IMR-90 (cell line): ENCODE measurements at regions not wholly inside any gene's neighbourhood (a gene's known extent, or its start where the extent isn't known, plus 50 kb on each side); places are given as distances from the start of the nearest gene placed in this dataset.

Experiments
- ATAC-seq: fragments of 200-7000 bp; cut with Tn5 transposase; 2 replicates; pipeline ENCODE4 v1.9.1; 2020; ENCODE audit warnings: low read depth, mild to moderate bottlenecking, moderate library complexity
- BruUV-seq: library from RNA; stranded (reverse); fragments of 400-500 nt; replicated peaks from 2 replicates; lab custom pipeline; 2021; lab: Mats Ljungman, UMichigan
- CTCF ChIA-PET: fragments of 300-600 bp; formaldehyde crosslinking; extraction: SDS; loops from one replicate; lab custom pipeline; 2021; ENCODE audit warnings: antibody characterized with exemption; lab: Yijun Ruan, JAX
- POLR2A ChIA-PET: fragments of 300-600 bp; sonication (Branson Sonifier 250); formaldehyde crosslinking; loops from one replicate; lab custom pipeline; 2022; ENCODE audit warnings: antibody characterized with exemption; ENCODE audit not compliant: unreplicated experiment; lab: Charles Lee
- DNase-seq: peaks from one replicate; pipeline ENCODE4 v3.0.0; 2013
- H2AFZ ChIP-seq: replicated peaks from 2 replicates; pipeline ENCODE3; 2013; ENCODE audit warnings: low read length, mild to moderate bottlenecking; ENCODE audit not compliant: poor library complexity
- H2AK5ac ChIP-seq: 2 replicates; pipeline ENCODE4 v1.6.1; 2013; ENCODE audit warnings: low read depth, low read length, inconsistent platforms
- H2AK9ac ChIP-seq: replicated peaks from 2 replicates; pipeline ENCODE3; 2013; ENCODE audit warnings: mild to moderate bottlenecking, low read depth, low read length, moderate library complexity; ENCODE audit not compliant: poor library complexity
- H2BK120ac ChIP-seq: 2 replicates; pipeline ENCODE4 v1.6.1; 2013; ENCODE audit warnings: low read depth, low read length, inconsistent platforms
- H2BK15ac ChIP-seq: 3 replicates; pipeline ENCODE4 v1.6.1; 2013; ENCODE audit warnings: low read depth, low read length, inconsistent platforms
- H2BK20ac ChIP-seq: 2 replicates; pipeline ENCODE4 v1.6.1; 2013; ENCODE audit warnings: low read depth, mild to moderate bottlenecking, inconsistent platforms, low read length, moderate library complexity
- H2BK5ac ChIP-seq: 2 replicates; pipeline ENCODE4 v1.6.1; 2013; ENCODE audit warnings: mild to moderate bottlenecking, low read depth, low read length, inconsistent platforms; ENCODE audit not compliant: poor library complexity, severe bottlenecking
- H3K14ac ChIP-seq: replicated peaks from 2 replicates; pipeline ENCODE4 v1.6.1; 2013; ENCODE audit warnings: low read depth, low read length, inconsistent platforms
- H3K18ac ChIP-seq: 2 replicates; pipeline ENCODE4 v1.6.1; 2013; ENCODE audit warnings: low read depth, low read length, control low read depth
- H3K23ac ChIP-seq: 2 replicates; pipeline ENCODE4 v1.6.1; 2013; ENCODE audit warnings: low read depth, low read length, inconsistent platforms
- H3K27ac ChIP-seq: 2 replicates; pipeline ENCODE4 v1.5.1; 2013; ENCODE audit warnings: mild to moderate bottlenecking, control low read depth, low read length; ENCODE audit not compliant: insufficient read depth
- H3K27me3 ChIP-seq: 2 replicates; pipeline ENCODE4 v1.6.1; 2013; ENCODE audit warnings: low read length; ENCODE audit not compliant: control insufficient read depth, insufficient read depth
- H3K36me3 ChIP-seq: 2 replicates; pipeline ENCODE4 v1.6.1; 2013; ENCODE audit warnings: low read length, mixed read lengths; ENCODE audit not compliant: control insufficient read depth, insufficient read depth
- H3K4ac ChIP-seq: 2 replicates; pipeline ENCODE4 v1.6.1; 2013; ENCODE audit warnings: low read depth, low read length, inconsistent platforms
- H3K4me1 ChIP-seq: 2 replicates; pipeline ENCODE4 v1.6.1; 2013; ENCODE audit warnings: low read length, mixed read lengths; ENCODE audit not compliant: control insufficient read depth, insufficient read depth
- H3K4me2 ChIP-seq: 2 replicates; pipeline ENCODE4 v1.6.1; 2013; ENCODE audit warnings: low read depth, mild to moderate bottlenecking, control low read depth, low read length, moderate library complexity
- H3K4me3 ChIP-seq: 2 replicates; pipeline ENCODE4 v1.5.1; 2013; ENCODE audit warnings: low read depth, mild to moderate bottlenecking, control low read depth, low read length, moderate library complexity; ENCODE audit not compliant: insufficient read depth
- H3K56ac ChIP-seq: 2 replicates; pipeline ENCODE4 v1.6.1; 2013; ENCODE audit warnings: low read length, inconsistent platforms; ENCODE audit not compliant: insufficient read depth; ENCODE audit errors: extremely low read depth
- H3K79me1 ChIP-seq, 2 experiments: 2 replicates each; pipeline ENCODE4 v1.6.1; 2013; ENCODE audit warnings: low read length in 2 of 2, inconsistent platforms in 1 of 2, low read depth in 1 of 2
- H3K9ac ChIP-seq: 2 replicates; pipeline ENCODE4 v1.6.1; 2013; ENCODE audit warnings: low read depth, low read length, control low read depth
- H3K9me1 ChIP-seq: 2 replicates; pipeline ENCODE4 v1.6.1; 2013; ENCODE audit warnings: low read length, inconsistent platforms; ENCODE audit not compliant: insufficient read depth
- H3K9me3 ChIP-seq: 2 replicates; pipeline ENCODE4 v1.6.1; 2013; ENCODE audit warnings: low read length; ENCODE audit not compliant: control insufficient read depth, insufficient read depth
- H4K20me1 ChIP-seq: 2 replicates; pipeline ENCODE4 v1.6.1; 2013; ENCODE audit warnings: low read length, inconsistent platforms; ENCODE audit not compliant: insufficient read depth
- H4K5ac ChIP-seq: 2 replicates; pipeline ENCODE4 v1.6.1; 2013; ENCODE audit warnings: mild to moderate bottlenecking, low read depth, low read length, control low read depth
- H4K8ac ChIP-seq, 2 experiments: 2 replicates each; pipeline ENCODE4 v1.6.1; 2013; ENCODE audit warnings: low read depth in 2 of 2, low read length in 2 of 2, control low read depth in 1 of 2, inconsistent platforms in 1 of 2
- H4K91ac ChIP-seq: 2 replicates; pipeline ENCODE4 v1.6.1; 2013; ENCODE audit warnings: low read depth, low read length, inconsistent platforms; ENCODE audit not compliant: insufficient read depth
- BHLHE40 ChIP-seq: fragments of 150-350 bp; IDR thresholded peaks from 2 replicates; pipeline ENCODE4 v1.6.1; 2016; ENCODE audit warnings: mild to moderate bottlenecking, low read depth, low read length
- CHD1 ChIP-seq: IDR thresholded peaks from 2 replicates; pipeline ENCODE4 v1.6.1; 2012; ENCODE audit warnings: low read depth, low read length, improper control_type of control experiment
- FOS ChIP-seq: fragments of 150-350 bp; IDR thresholded peaks from 2 replicates; pipeline ENCODE4 v1.6.1; 2016; ENCODE audit warnings: low read depth, low read length
- MAFK ChIP-seq: IDR thresholded peaks from 2 replicates; pipeline ENCODE4 v1.6.1; 2012; ENCODE audit warnings: low read depth, low read length, improper control_type of control experiment
- POLR2A ChIP-seq: IDR thresholded peaks from 2 replicates; pipeline ENCODE4 v1.6.1; 2012; ENCODE audit warnings: mild to moderate bottlenecking, low read depth, low read length
- RAD21 ChIP-seq: IDR thresholded peaks from 2 replicates; pipeline ENCODE4 v1.6.1; 2012; ENCODE audit warnings: low read length, improper control_type of control experiment
- RCOR1 ChIP-seq: IDR thresholded peaks from 2 replicates; pipeline ENCODE4 v1.6.1; 2012; ENCODE audit warnings: mild to moderate bottlenecking, low read length, improper control_type of control experiment; ENCODE audit not compliant: insufficient replicate concordance
- RFX5 ChIP-seq: IDR thresholded peaks from 2 replicates; pipeline ENCODE4 v1.8.0; 2012; ENCODE audit warnings: low read depth, mild to moderate bottlenecking, low read length, moderate library complexity
- WGBS, 2 experiments: methylation state at CpG; one replicate each; pipeline versions ENCODE4 v1.1.5 to v1.1.7; 2013; ENCODE audit warnings: missing lambda C conversion rate in 2 of 2; ENCODE audit not compliant: insufficient read length in 1 of 2; ENCODE audit errors: extremely low coverage in 2 of 2; 5-methylcytosine and 5-hydroxymethylcytosine counted together
- dilution Hi-C: fragments of 300-500 bp; cut with HindIII; formaldehyde crosslinking; loops from one replicate; pipeline ENCODE4 v1.14.3; 2018; ENCODE audit warnings: low sequenced_read_pairs; ENCODE audit not compliant: unreplicated experiment
- in situ Hi-C: fragments of 300-500 bp; cut with MboI; formaldehyde crosslinking; loops from 3 replicates; pipeline ENCODE4 v1.14.3; 2019; ENCODE audit warnings: low sequenced_read_pairs, inconsistent platforms, mixed read lengths
- intact Hi-C: fragments of 100-400 bp; cut with micrococcal nuclease; formaldehyde crosslinking; loops from 2 replicates; pipeline ENCODE4 v1.10.0; 2022
- TF ChIP-seq, protein P1 (sequence below): fragments of 150-350 bp; IDR thresholded peaks from 2 replicates; pipeline ENCODE4 v1.6.1; 2016; ENCODE audit warnings: low read depth, mild to moderate bottlenecking, low read length, moderate library complexity, borderline replicate concordance

DNA sequence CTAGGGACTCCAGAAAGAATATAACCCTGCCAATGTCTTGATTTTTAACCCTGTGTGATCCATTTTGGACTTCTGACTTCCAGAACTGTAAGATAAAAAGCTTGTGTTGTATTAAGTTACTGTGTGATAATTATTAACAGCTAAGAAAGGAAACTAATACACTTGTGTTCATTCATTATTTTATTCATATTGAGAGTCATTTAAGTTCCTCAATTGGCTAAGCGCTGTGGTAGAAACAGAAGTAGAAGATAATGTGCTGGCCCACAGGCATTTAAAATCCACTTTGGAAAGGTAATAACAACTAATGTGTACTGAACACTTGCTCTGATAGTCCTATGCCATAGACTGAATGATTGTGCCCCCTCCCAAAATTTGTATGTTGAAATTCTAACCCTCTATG is 471.7 kb upstream of the GHITM start:
- H4K5ac ChIP-seq, result no peak overlapping the region
- no peaks in the 10 kb centered on the region for H3K9me1 ChIP-seq
- no peak overlapping the region for H2BK20ac ChIP-seq
- intact Hi-C loops (no loop called here), in situ Hi-C loops (no loop called here), dilution Hi-C loops (no loop called here)
- no peak overlapping the region for H3K27ac ChIP-seq
- H3K14ac ChIP-seq, result no peak overlapping the region
- no TSS peak for BruUV-seq
- H4K8ac ChIP-seq, result no peak overlapping the region
- ChIA-PET CTCF (no interaction called here), POLR2A (no interaction called here)
- no peak overlapping the region for H2BK5ac ChIP-seq
- no peaks in the 10 kb centered on the region for H3K27me3 ChIP-seq
- no peak for ATAC-seq
- H2AK5ac ChIP-seq, result no peak overlapping the region
- H3K36me3 ChIP-seq, result no peaks in the 10 kb centered on the region
- no peaks in the 10 kb centered on the region for H3K9me3 ChIP-seq
- H3K9ac ChIP-seq, result no peak overlapping the region
- no peaks in the 10 kb centered on the region for H4K20me1 ChIP-seq
- H3K4me3 ChIP-seq, result no peak overlapping the region
- H3K79me1 ChIP-seq, result no peaks in the 10 kb centered on the region
- H2AK9ac ChIP-seq, result no peak overlapping the region
- TF ChIP-seq BHLHE40 (no peak), FOS (no peak), RCOR1 (no peak), RFX5 (no peak), RAD21 (no peak), MAFK (no peak), CHD1 (no peak), POLR2A (no peak)
- TF ChIP-seq, protein P1, sequence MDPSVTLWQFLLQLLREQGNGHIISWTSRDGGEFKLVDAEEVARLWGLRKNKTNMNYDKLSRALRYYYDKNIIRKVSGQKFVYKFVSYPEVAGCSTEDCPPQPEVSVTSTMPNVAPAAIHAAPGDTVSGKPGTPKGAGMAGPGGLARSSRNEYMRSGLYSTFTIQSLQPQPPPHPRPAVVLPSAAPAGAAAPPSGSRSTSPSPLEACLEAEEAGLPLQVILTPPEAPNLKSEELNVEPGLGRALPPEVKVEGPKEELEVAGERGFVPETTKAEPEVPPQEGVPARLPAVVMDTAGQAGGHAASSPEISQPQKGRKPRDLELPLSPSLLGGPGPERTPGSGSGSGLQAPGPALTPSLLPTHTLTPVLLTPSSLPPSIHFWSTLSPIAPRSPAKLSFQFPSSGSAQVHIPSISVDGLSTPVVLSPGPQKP, result no peak
- no peak overlapping the region for H3K4me2 ChIP-seq
- no peak overlapping the region for H2BK15ac ChIP-seq
- no peak overlapping the region for H3K23ac ChIP-seq
- H4K91ac ChIP-seq, result no peak overlapping the region
- WGBS, 2 experiments, result no CpG with 5 or more reads among the region's 1 CpG
- H3K4me1 ChIP-seq, result no peaks in the 10 kb centered on the region
- no peak for DNase-seq
- H3K18ac ChIP-seq, result no peak overlapping the region
- H2AFZ ChIP-seq, result no peak overlapping the region
- no peak overlapping the region for H2BK120ac ChIP-seq
- no peak overlapping the region for H3K4ac ChIP-seq
- H3K56ac ChIP-seq, result no peak overlapping the region
